ENCODE measurements at regions not wholly inside any gene's neighbourhood (a gene's known extent, or its start where the extent isn't known, plus 50 kb on each side); places are given as distances from the start of the nearest gene placed in this dataset.

GRCh38 chr6:74780831-74781230, 425.0 kb downstream of the COL12A1 start:
- H3K9me3 ChIP-seq (ENCODE audit: low read length): no peaks in the 10 kb centered on the region
- H4K20me1 ChIP-seq (ENCODE audit: insufficient read depth): no peaks in the 10 kb centered on the region
- TF ChIP-seq SMC3 (conservative IDR thresholded peaks at IDR 0.05; ENCODE audit: poor library complexity): no peak
- TF ChIP-seq RAD21 (conservative IDR thresholded peaks at IDR 0.05): no peak
- TF ChIP-seq REST (IDR thresholded peaks at IDR 0.05; ENCODE audit: borderline replicate concordance): no peak
- TF ChIP-seq EP300 (conservative IDR thresholded peaks at IDR 0.05; ENCODE audit: poor library complexity, severe bottlenecking): no peak
- TF ChIP-seq EZH2 (IDR thresholded peaks at IDR 0.05; ENCODE audit: borderline replicate concordance, insufficient read depth, low read length, poor library complexity, severe bottlenecking): no peak
- TF ChIP-seq CTCF (IDR thresholded peaks at IDR 0.05; ENCODE audit: poor library complexity, severe bottlenecking): no peak
- no peak for TF ChIP-seq MXI1 (conservative IDR thresholded peaks at IDR 0.05; ENCODE audit: poor library complexity, severe bottlenecking)
- no peak for TF ChIP-seq TAF1 (IDR thresholded peaks at IDR 0.05; ENCODE audit: low read depth)
- TF ChIP-seq POLR2AphosphoS5 (IDR thresholded peaks at IDR 0.05): no peak

GRCh38 chr6:74768738-74769137, 437.1 kb downstream of the COL12A1 start:
- Histone ChIP-seq H2AFZ (ENCODE audit: low read depth, low read length) (no peak overlapping the region), H3K9me2 (ENCODE audit: insufficient read depth, low read length) (no peaks in the 10 kb centered on the region), H3K79me2 (replicated peaks; ENCODE audit: insufficient read depth, low read length) (no peaks in the 10 kb centered on the region), H3K4me2 (ENCODE audit: low read length) (no peak overlapping the region), H3K4me3 (ENCODE audit: low read length) (no peak overlapping the region), H4K20me1 (ENCODE audit: insufficient read depth) (no peaks in the 10 kb centered on the region), H3K9ac (ENCODE audit: low read length) (no peak overlapping the region), H3K27ac (ENCODE audit: low read length) (no peak overlapping the region), H3F3A (ENCODE audit: insufficient read depth, low read length, poor library complexity, severe bottlenecking) (no peaks in the 10 kb centered on the region), H3K36me3 (ENCODE audit: insufficient read depth, low read length) (no peaks in the 10 kb centered on the region), H3K27me3 (ENCODE audit: insufficient read depth, low read depth, low read length) (no peaks in the 10 kb centered on the region), H3K9me3 (ENCODE audit: low read length) (no peaks in the 10 kb centered on the region)
- TF ChIP-seq RAD21 (conservative IDR thresholded peaks at IDR 0.05) (no peak), MXI1 (conservative IDR thresholded peaks at IDR 0.05; ENCODE audit: poor library complexity, severe bottlenecking) (no peak), REST (IDR thresholded peaks at IDR 0.05; ENCODE audit: borderline replicate concordance) (peak; percentile 96), SMC3 (conservative IDR thresholded peaks at IDR 0.05; ENCODE audit: poor library complexity) (no peak), POLR2AphosphoS5 (IDR thresholded peaks at IDR 0.05) (peak; percentile 46), EP300 (conservative IDR thresholded peaks at IDR 0.05; ENCODE audit: poor library complexity, severe bottlenecking) (peak; percentile 82), TAF1 (IDR thresholded peaks at IDR 0.05; ENCODE audit: low read depth) (no peak), CTCF (IDR thresholded peaks at IDR 0.05; ENCODE audit: poor library complexity, severe bottlenecking) (no peak), EZH2 (IDR thresholded peaks at IDR 0.05; ENCODE audit: borderline replicate concordance, insufficient read depth, low read length, poor library complexity, severe bottlenecking) (no peak)

More at GRCh38 chr6:74780831-74781230, 425.0 kb downstream of the COL12A1 start:
- H3K4me2 ChIP-seq (ENCODE audit: low read length): no peak overlapping the region
- no peaks in the 10 kb centered on the region for H3K27me3 ChIP-seq (ENCODE audit: insufficient read depth, low read depth, low read length)
- H3K27ac ChIP-seq (ENCODE audit: low read length): no peak overlapping the region
- H3K36me3 ChIP-seq (ENCODE audit: insufficient read depth, low read length): no peaks in the 10 kb centered on the region
- no peaks in the 10 kb centered on the region for H3K79me2 ChIP-seq (replicated peaks; ENCODE audit: insufficient read depth, low read length)
- no peaks in the 10 kb centered on the region for H3K9me2 ChIP-seq (ENCODE audit: insufficient read depth, low read length)
- no peak overlapping the region for H3K9ac ChIP-seq (ENCODE audit: low read length)
- H3F3A ChIP-seq (ENCODE audit: insufficient read depth, low read length, poor library complexity, severe bottlenecking): no peaks in the 10 kb centered on the region
- H2AFZ ChIP-seq (ENCODE audit: low read depth, low read length): no peak overlapping the region
- H3K4me3 ChIP-seq (ENCODE audit: low read length): no peak overlapping the region

All from neural cell (in vitro differentiated cells).